Neural progenitor cell (in vitro differentiated cells): ENCODE measurements at regions not wholly inside any gene's neighbourhood (a gene's known extent, or its start where the extent isn't known, plus 50 kb on each side); places are given as distances from the start of the nearest gene placed in this dataset.

ENCODE experiments used
- EZH2 ChIP-seq: fragments of 200-600 bp; sonication (generic); IDR thresholded peaks from 2 replicates; pipeline ENCODE4 v1.6.1; 2017; ENCODE audit warnings: antibody characterized with exemption, mild to moderate bottlenecking, moderate library complexity
- EZH2phosphoT487 ChIP-seq: fragments of 200-600 bp; sonication (generic); IDR thresholded peaks from 2 replicates; pipeline ENCODE4 v1.6.1; 2017; ENCODE audit warnings: antibody characterized with exemption
- TF ChIP-seq, protein P1 (sequence below): fragments of 200-600 bp; sonication (generic); IDR thresholded peaks from 2 replicates; pipeline ENCODE4 v1.5.1; 2017; ENCODE audit warnings: antibody characterized with exemption, mild to moderate bottlenecking

GRCh38 chr5:115374057-115374775 lies 77.8 kb upstream of the CCDC112 start:
- TF ChIP-seq, protein P1, sequence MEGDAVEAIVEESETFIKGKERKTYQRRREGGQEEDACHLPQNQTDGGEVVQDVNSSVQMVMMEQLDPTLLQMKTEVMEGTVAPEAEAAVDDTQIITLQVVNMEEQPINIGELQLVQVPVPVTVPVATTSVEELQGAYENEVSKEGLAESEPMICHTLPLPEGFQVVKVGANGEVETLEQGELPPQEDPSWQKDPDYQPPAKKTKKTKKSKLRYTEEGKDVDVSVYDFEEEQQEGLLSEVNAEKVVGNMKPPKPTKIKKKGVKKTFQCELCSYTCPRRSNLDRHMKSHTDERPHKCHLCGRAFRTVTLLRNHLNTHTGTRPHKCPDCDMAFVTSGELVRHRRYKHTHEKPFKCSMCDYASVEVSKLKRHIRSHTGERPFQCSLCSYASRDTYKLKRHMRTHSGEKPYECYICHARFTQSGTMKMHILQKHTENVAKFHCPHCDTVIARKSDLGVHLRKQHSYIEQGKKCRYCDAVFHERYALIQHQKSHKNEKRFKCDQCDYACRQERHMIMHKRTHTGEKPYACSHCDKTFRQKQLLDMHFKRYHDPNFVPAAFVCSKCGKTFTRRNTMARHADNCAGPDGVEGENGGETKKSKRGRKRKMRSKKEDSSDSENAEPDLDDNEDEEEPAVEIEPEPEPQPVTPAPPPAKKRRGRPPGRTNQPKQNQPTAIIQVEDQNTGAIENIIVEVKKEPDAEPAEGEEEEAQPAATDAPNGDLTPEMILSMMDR = peak; percentile 29
- TF ChIP-seq EZH2 = no peak
- TF ChIP-seq EZH2phosphoT487 = no peak
